ENCODE measurements at regions not wholly inside any gene's neighbourhood (a gene's known extent, or its start where the extent isn't known, plus 50 kb on each side); places are given as distances from the start of the nearest gene placed in this dataset.

GRCh38 chr15:52997123-52997522 lies 207.0 kb upstream of the ONECUT1 start:
- TF ChIP-seq CTCF (IDR thresholded peaks at IDR 0.05; ENCODE audit: low read depth, low read length) (no peak), EZH2phosphoT487 (IDR thresholded peaks at IDR 0.05; ENCODE audit: low read depth) (no peak)
